K562 (cell line): ENCODE measurements at regions not wholly inside any gene's neighbourhood (a gene's known extent, or its start where the extent isn't known, plus 50 kb on each side); places are given as distances from the start of the nearest gene placed in this dataset.

Experiments
- ATF7 ChIP-seq: fragments of 450-650 bp; IDR thresholded peaks from 2 replicates; pipeline ENCODE4 v1.7.1; 2014; ENCODE audit warnings: mild to moderate bottlenecking, moderate library complexity
- CEBPB ChIP-seq: fragments of 450-650 bp; IDR thresholded peaks from 2 replicates; pipeline ENCODE4 v1.6.1; 2016; ENCODE audit warnings: missing genetic modification characterization, missing compliant biosample characterization
- FOXA1 ChIP-seq: fragments of 450-650 bp; IDR thresholded peaks from 2 replicates; pipeline ENCODE4 v1.6.1; 2016; ENCODE audit warnings: mild to moderate bottlenecking, borderline replicate concordance
- GTF2B ChIP-seq: IDR thresholded peaks from 2 replicates; pipeline ENCODE4 v1.6.1; 2011; ENCODE audit not compliant: insufficient read length; ENCODE audit errors: extremely low read depth
- MAFK ChIP-seq: IDR thresholded peaks from 2 replicates; pipeline ENCODE4 v1.6.1; 2011; ENCODE audit warnings: low read length, improper control_type of control experiment
- NFE2 ChIP-seq: IDR thresholded peaks from 2 replicates; pipeline ENCODE4 v1.6.1; 2014; ENCODE audit warnings: antibody characterized with exemption, low read depth
- NR4A1 ChIP-seq, 2 experiments: fragments of 250-450 bp in 1 of 2; fragments of 450-650 bp in 1 of 2; sonication (Bioruptor Pico) in 1 of 2; IDR thresholded peaks; 2 replicates each; pipeline versions ENCODE4 v1.4.0 to v1.6.1; 2016 to 2020; ENCODE audit warnings: mild to moderate bottlenecking in 2 of 2, missing compliant biosample characterization in 1 of 2, missing genetic modification characterization in 1 of 2, moderate library complexity in 1 of 2
- RFX5 ChIP-seq: IDR thresholded peaks from 2 replicates; pipeline ENCODE4 v1.6.1; 2011; ENCODE audit warnings: low read depth, mild to moderate bottlenecking, improper control_type of control experiment, low read length
- SAFB2 ChIP-seq: fragments of 200-400 bp; formaldehyde crosslinking; IDR thresholded peaks from 2 replicates; pipeline ENCODE4 v1.6.1; 2018; ENCODE audit warnings: borderline replicate concordance, low read length, low read depth, moderate library complexity; ENCODE audit not compliant: severe bottlenecking
- SLC30A9 ChIP-seq: fragments of 250-450 bp; sonication (Bioruptor Pico); IDR thresholded peaks from 2 replicates; pipeline ENCODE4 v1.8.0; 2022; ENCODE audit warnings: mild to moderate bottlenecking, moderate library complexity
- SRSF9 ChIP-seq: fragments of 200-400 bp; formaldehyde crosslinking; IDR thresholded peaks from 2 replicates; pipeline ENCODE4 v1.6.1; 2017; ENCODE audit warnings: low read depth, low read length, borderline replicate concordance
- THAP12 ChIP-seq: fragments of 250-450 bp; sonication (Bioruptor Pico); IDR thresholded peaks from 2 replicates; pipeline ENCODE4 v1.9.0; 2021; ENCODE audit warnings: mild to moderate bottlenecking, inconsistent platforms
- ZBTB1 ChIP-seq: sonication (generic); formaldehyde crosslinking; IDR thresholded peaks from 2 replicates; pipeline ENCODE4 v1.8.1; 2023; ENCODE audit warnings: missing genetic modification reagents, low read depth, mild to moderate bottlenecking, borderline replicate concordance
- ZBTB49 ChIP-seq: sonication (generic); formaldehyde crosslinking; IDR thresholded peaks from 2 replicates; pipeline ENCODE4 v1.8.0; 2022; ENCODE audit warnings: missing genetic modification reagents, mild to moderate bottlenecking, borderline replicate concordance
- ZKSCAN1 ChIP-seq: fragments of 150-350 bp; IDR thresholded peaks from 2 replicates; pipeline ENCODE4 v1.6.1; 2016; ENCODE audit warnings: low read depth, low read length
- ZMIZ1 ChIP-seq, 2 experiments: fragments of 150-350 bp in 1 of 2; IDR thresholded peaks; 2 replicates each; pipeline ENCODE4 v1.6.1; 2012 to 2016; ENCODE audit warnings: low read depth in 2 of 2, low read length in 2 of 2, mild to moderate bottlenecking in 1 of 2, moderate library complexity in 1 of 2
- ZNF274 ChIP-seq: IDR thresholded peaks from 2 replicates; pipeline ENCODE4 v1.6.1; 2011; ENCODE audit warnings: low read depth, mild to moderate bottlenecking, low read length, moderate library complexity, borderline replicate concordance
- ZNF431 ChIP-seq: sonication (generic); formaldehyde crosslinking; IDR thresholded peaks from 2 replicates; pipeline ENCODE4 v1.8.0; 2022; ENCODE audit warnings: mild to moderate bottlenecking, missing genetic modification reagents

- no peak for TF ChIP-seq ZBTB49 (CRISPR knock-in tag)
- no peak for TF ChIP-seq RFX5
- peak; percentile 26; the same call in 1 of the 2 replicates for TF ChIP-seq CEBPB (tag)
- TF ChIP-seq ZMIZ1 (IDR thresholded peaks at IDR 0.05; ENCODE audit: low read depth in 2 of 2, low read length in 2 of 2) = no peak
- no peak for TF ChIP-seq ZNF431
- no peak for TF ChIP-seq ZKSCAN1
- no peak for TF ChIP-seq NR4A1 (CRISPR knock-in tag; IDR thresholded peaks at IDR 0.05)
- no peak for TF ChIP-seq NR4A1 (tag; IDR thresholded peaks at IDR 0.05)
- TF ChIP-seq THAP12 (CRISPR knock-in tag) = no peak
- no peak for TF ChIP-seq NFE2
- no peak for TF ChIP-seq GTF2B
- 0 out of 2 replicates have a peak, but pooled peaks have one; percentile 31 for TF ChIP-seq ATF7
- no peak for TF ChIP-seq MAFK
- no peak for TF ChIP-seq FOXA1
- TF ChIP-seq SRSF9 = no peak
- no peak for TF ChIP-seq SAFB2
- TF ChIP-seq ZNF274 = no peak
- no peak for TF ChIP-seq SLC30A9 (CRISPR knock-in tag)
- no peak for TF ChIP-seq ZBTB1 (CRISPR knock-in tag)
These were observed 217.1 kb upstream of the GHITM start (continued) for GRCh38 chr10:83921984-83922860.
